Sigmoid colon (tissue), 4 donors: ENCODE measurements at regions not wholly inside any gene's neighbourhood (a gene's known extent, or its start where the extent isn't known, plus 50 kb on each side); places are given as distances from the start of the nearest gene placed in this dataset.

Experiments
- EP300 ChIP-seq, 4 donors: sonication (generic); formaldehyde crosslinking; IDR thresholded peaks; one replicate each; pipeline ENCODE4 v1.6.1; 2017; ENCODE audit warnings: antibody characterized with exemption in 4 of 4
- POLR2A ChIP-seq, 2 donors: fragments of 450-650 bp; IDR thresholded peaks; one replicate each; pipeline ENCODE4 v1.6.1; 2016; ENCODE audit warnings: antibody characterized with exemption in 2 of 2, mild to moderate bottlenecking in 2 of 2, moderate library complexity in 2 of 2
- TF ChIP-seq, protein P1 (sequence below), 4 experiments: fragments of 450-650 bp in 3 of 4; fragments of 200-600 bp in 1 of 4; IDR thresholded peaks; one replicate each; pipeline ENCODE4 v1.5.1; 2016 to 2019; ENCODE audit warnings: antibody characterized with exemption in 4 of 4, mild to moderate bottlenecking in 3 of 4, moderate library complexity in 2 of 4

- TF ChIP-seq, protein P1, sequence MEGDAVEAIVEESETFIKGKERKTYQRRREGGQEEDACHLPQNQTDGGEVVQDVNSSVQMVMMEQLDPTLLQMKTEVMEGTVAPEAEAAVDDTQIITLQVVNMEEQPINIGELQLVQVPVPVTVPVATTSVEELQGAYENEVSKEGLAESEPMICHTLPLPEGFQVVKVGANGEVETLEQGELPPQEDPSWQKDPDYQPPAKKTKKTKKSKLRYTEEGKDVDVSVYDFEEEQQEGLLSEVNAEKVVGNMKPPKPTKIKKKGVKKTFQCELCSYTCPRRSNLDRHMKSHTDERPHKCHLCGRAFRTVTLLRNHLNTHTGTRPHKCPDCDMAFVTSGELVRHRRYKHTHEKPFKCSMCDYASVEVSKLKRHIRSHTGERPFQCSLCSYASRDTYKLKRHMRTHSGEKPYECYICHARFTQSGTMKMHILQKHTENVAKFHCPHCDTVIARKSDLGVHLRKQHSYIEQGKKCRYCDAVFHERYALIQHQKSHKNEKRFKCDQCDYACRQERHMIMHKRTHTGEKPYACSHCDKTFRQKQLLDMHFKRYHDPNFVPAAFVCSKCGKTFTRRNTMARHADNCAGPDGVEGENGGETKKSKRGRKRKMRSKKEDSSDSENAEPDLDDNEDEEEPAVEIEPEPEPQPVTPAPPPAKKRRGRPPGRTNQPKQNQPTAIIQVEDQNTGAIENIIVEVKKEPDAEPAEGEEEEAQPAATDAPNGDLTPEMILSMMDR (IDR thresholded peaks at IDR 0.05): no peak
- no peak for TF ChIP-seq EP300 (IDR thresholded peaks at IDR 0.05)
- no peak for TF ChIP-seq POLR2A (IDR thresholded peaks at IDR 0.05)
Observed at GRCh38 chr11:133718238-133718637, 127.1 kb downstream of the SPATA19 start.
